Keratinocyte (primary cell): ENCODE measurements at regions not wholly inside any gene's neighbourhood (a gene's known extent, or its start where the extent isn't known, plus 50 kb on each side); places are given as distances from the start of the nearest gene placed in this dataset.

ENCODE experiments used
- DNase-seq: peaks from one replicate; pipeline ENCODE4 v3.0.0-alpha.2; 2011; ENCODE audit warnings: low read depth, missing footprints, low spot score
- FAIRE-seq: peaks from 2 replicates; lab custom pipeline; 2011; peaks lifted over from hg19 to GRCh38; lab: Jason Lieb, UNC
- H2AFZ ChIP-seq: 2 replicates; pipeline ENCODE4 v1.6.0; 2012; ENCODE audit warnings: low read length, control low read depth, inconsistent platforms; ENCODE audit not compliant: control insufficient read depth
- H3K27ac ChIP-seq: 2 replicates; pipeline ENCODE4 v1.5.1; 2011; ENCODE audit warnings: low read length; ENCODE audit not compliant: control insufficient read depth, insufficient read depth
- H3K27me3 ChIP-seq: 3 replicates; pipeline ENCODE4 v1.6.0; 2011; ENCODE audit warnings: low read length; ENCODE audit not compliant: control insufficient read depth, insufficient read depth; ENCODE audit errors: extremely low read depth
- H3K36me3 ChIP-seq, 2 experiments: 2 replicates in 1 of 2; 3 replicates in 1 of 2; pipeline ENCODE4 v1.5.1; 2011; ENCODE audit warnings: low read length in 2 of 2, mild to moderate bottlenecking in 1 of 2; ENCODE audit not compliant: control insufficient read depth in 2 of 2, insufficient read depth in 2 of 2; ENCODE audit errors: extremely low read depth in 1 of 2
- H3K4me1 ChIP-seq: 3 replicates; pipeline ENCODE4 v1.5.1; 2011; ENCODE audit warnings: low read length; ENCODE audit not compliant: control insufficient read depth, insufficient read depth; ENCODE audit errors: extremely low read depth
- H3K4me2 ChIP-seq: 3 replicates; pipeline ENCODE4 v1.6.0; 2011; ENCODE audit warnings: low read depth, low read length; ENCODE audit not compliant: control insufficient read depth, insufficient read depth; ENCODE audit errors: extremely low read depth
- H3K4me3 ChIP-seq, 3 experiments: fragments of 200-600 bp in 1 of 3; sonication (generic) in 1 of 3; 2 replicates in 2 of 3; 3 replicates in 1 of 3; pipeline ENCODE4 v1.5.1; 2011 to 2016; ENCODE audit warnings: low read length in 3 of 3, mild to moderate bottlenecking in 3 of 3, control low read depth in 2 of 3, inconsistent platforms in 1 of 3, low read depth in 1 of 3, mixed read lengths in 1 of 3, mixed run types in 1 of 3, moderate library complexity in 1 of 3; ENCODE audit not compliant: control insufficient read depth in 2 of 3, insufficient read depth in 2 of 3; ENCODE audit errors: extremely low read depth in 1 of 3
- H3K79me2 ChIP-seq: 2 replicates; pipeline ENCODE4 v1.6.0; 2012; ENCODE audit warnings: low read length; ENCODE audit not compliant: control insufficient read depth, insufficient read depth
- H3K9ac ChIP-seq: 3 replicates; pipeline ENCODE4 v1.6.0; 2011; ENCODE audit warnings: low read length; ENCODE audit not compliant: control insufficient read depth, insufficient read depth; ENCODE audit errors: extremely low read depth
- H3K9me1 ChIP-seq: 3 replicates; pipeline ENCODE4 v1.6.0; 2011; ENCODE audit warnings: low read length; ENCODE audit not compliant: control insufficient read depth, insufficient read depth; ENCODE audit errors: extremely low read depth
- H3K9me3 ChIP-seq: 2 replicates; pipeline ENCODE4 v1.5.1; 2012; ENCODE audit warnings: low read depth, low read length; ENCODE audit not compliant: control insufficient read depth
- H4K20me1 ChIP-seq: 3 replicates; pipeline ENCODE4 v1.6.0; 2011; ENCODE audit warnings: low read length; ENCODE audit not compliant: control insufficient read depth, insufficient read depth; ENCODE audit errors: extremely low read depth
- CTCF ChIP-seq, 3 experiments: IDR thresholded peaks in 1 of 3; conservative IDR thresholded peaks in 1 of 3; optimal IDR thresholded peaks in 1 of 3; 2 replicates in 2 of 3; 3 replicates in 1 of 3; pipeline versions ENCODE3 to v1.5.1; 2011; ENCODE audit warnings: low read length in 3 of 3, mild to moderate bottlenecking in 3 of 3, moderate library complexity in 2 of 3, control low read depth in 1 of 3, inconsistent platforms in 1 of 3; ENCODE audit not compliant: insufficient read depth in 2 of 3; ENCODE audit errors: extremely low read depth in 1 of 3
- EZH2 ChIP-seq: IDR thresholded peaks from one replicate; pipeline ENCODE4 v1.6.1; 2012; ENCODE audit warnings: inconsistent platforms, mild to moderate bottlenecking, low read length, moderate library complexity
- dilution Hi-C: fragments of 300-500 bp; cut with MboI; formaldehyde crosslinking; loops from one replicate; pipeline ENCODE4 v1.7.0; 2020; ENCODE audit warnings: low sequenced_read_pairs; ENCODE audit not compliant: extremely low pct_ligation_motif_present

DNA sequence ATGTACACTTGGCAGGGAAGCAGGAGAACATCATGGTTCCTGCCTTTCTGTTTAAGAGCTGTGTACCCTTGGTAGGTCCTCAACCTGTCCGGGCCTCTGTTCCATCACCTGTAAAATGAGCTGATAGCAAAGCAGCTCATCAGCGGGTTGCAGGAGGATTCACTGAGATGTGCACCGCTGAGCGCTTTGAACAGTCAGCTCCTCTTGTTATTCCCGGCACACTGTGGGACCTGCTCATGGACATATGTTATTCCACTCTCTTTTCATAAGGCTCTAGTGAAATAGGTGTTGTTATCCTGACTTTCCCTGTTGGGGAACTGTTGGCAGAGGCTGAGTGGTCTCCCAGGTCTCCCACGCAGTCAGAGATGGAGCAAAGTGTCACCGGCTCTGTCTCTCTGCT lies 497.5 kb upstream of the ZMIZ1 start:
- Histone ChIP-seq H3K4me1 (no peaks in the 10 kb centered on the region), H3K9me1 (no peaks in the 10 kb centered on the region), H2AFZ (no peak overlapping the region), H3K79me2 (no peaks in the 10 kb centered on the region), H3K27me3 (peaks cover 10% of the 10 kb centered on the region), H3K4me3 (no peak overlapping the region), H3K36me3 (no peaks in the 10 kb centered on the region), H3K27ac (no peak overlapping the region), H3K4me2 (no peak overlapping the region), H3K9me3 (no peaks in the 10 kb centered on the region), H4K20me1 (no peaks in the 10 kb centered on the region), H3K9ac (no peak overlapping the region)
- dilution Hi-C loops: no loop called here
- DNase-seq (no peak), FAIRE-seq (no peak)
- no peak for TF ChIP-seq CTCF (optimal IDR thresholded peaks at IDR 0.05 in 1 of 3, IDR thresholded peaks at IDR 0.05 in 1 of 3, conservative IDR thresholded peaks at IDR 0.05 in 1 of 3; ENCODE audit: extremely low read depth in 1 of 3, insufficient read depth in 2 of 3, low read length in 3 of 3)
- TF ChIP-seq EZH2: no peak

DNA sequence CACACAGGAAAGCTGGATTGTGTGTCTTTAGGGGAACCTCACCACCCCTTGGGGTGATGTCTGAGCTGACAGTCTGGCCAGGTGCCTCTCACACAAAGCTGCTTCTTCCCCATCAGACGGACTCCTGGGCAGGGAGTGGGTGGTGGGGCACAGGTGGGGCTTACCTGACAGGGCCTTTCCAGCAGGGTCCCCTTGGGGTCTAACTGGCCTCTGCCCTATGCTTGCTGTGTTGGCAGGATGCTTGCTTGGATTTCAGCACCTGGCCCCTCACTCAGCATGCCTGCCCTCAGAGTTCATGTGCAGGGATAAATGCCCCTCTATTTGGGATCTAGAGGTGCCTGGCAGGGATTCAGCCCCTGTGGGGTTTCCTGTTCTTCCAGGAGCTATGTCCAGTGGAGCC lies 496.9 kb upstream of the ZMIZ1 start:
- DNase-seq (no peak), FAIRE-seq (no peak)
- Histone ChIP-seq H3K79me2 (no peaks in the 10 kb centered on the region), H3K27me3 (peaks cover 8% of the 10 kb centered on the region), H3K4me3 (no peak overlapping the region), H3K9ac (no peak overlapping the region), H3K9me3 (no peaks in the 10 kb centered on the region), H3K4me2 (no peak overlapping the region), H2AFZ (no peak overlapping the region), H3K36me3 (no peaks in the 10 kb centered on the region), H3K9me1 (no peaks in the 10 kb centered on the region), H3K4me1 (no peaks in the 10 kb centered on the region), H4K20me1 (no peaks in the 10 kb centered on the region), H3K27ac (no peak overlapping the region)
- TF ChIP-seq CTCF (optimal IDR thresholded peaks at IDR 0.05 in 1 of 3, IDR thresholded peaks at IDR 0.05 in 1 of 3, conservative IDR thresholded peaks at IDR 0.05 in 1 of 3; ENCODE audit: extremely low read depth in 1 of 3, insufficient read depth in 2 of 3, low read length in 3 of 3) (no peak), EZH2 (no peak)
- dilution Hi-C loops: no loop called here
